ENCODE measurements at regions not wholly inside any gene's neighbourhood (a gene's known extent, or its start where the extent isn't known, plus 50 kb on each side); places are given as distances from the start of the nearest gene placed in this dataset.

DNA sequence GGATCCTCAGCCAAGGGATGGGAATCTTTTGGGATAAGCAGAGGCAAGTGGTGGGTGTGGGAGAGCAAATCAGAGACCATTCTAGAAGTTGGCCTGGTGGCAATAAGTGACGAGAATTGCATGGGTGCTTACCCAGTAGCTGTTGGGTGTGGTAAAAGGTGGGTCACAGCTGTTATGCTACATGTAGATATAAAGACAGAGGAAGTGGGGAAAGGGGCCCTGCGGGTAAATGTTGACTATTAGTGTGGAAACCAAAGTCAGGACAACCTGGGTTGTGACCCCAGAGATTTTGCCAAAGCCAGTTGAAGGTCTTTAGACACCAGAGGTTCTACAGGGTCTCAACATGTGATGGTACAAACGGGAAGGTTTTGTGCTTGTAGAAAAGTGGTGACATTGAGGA, 443.6 kb upstream of the HNRNPA3 start:
- TF ChIP-seq SNAI1 (CRISPR knock-in tag; IDR thresholded peaks at IDR 0.05; ENCODE audit: borderline replicate concordance): no peak
- no peak for TF ChIP-seq KDM5A (IDR thresholded peaks at IDR 0.05; ENCODE audit: borderline replicate concordance, low read length)

All from HepG2 (cell line).